ENCODE measurements at regions not wholly inside any gene's neighbourhood (a gene's known extent, or its start where the extent isn't known, plus 50 kb on each side); places are given as distances from the start of the nearest gene placed in this dataset.

DNA sequence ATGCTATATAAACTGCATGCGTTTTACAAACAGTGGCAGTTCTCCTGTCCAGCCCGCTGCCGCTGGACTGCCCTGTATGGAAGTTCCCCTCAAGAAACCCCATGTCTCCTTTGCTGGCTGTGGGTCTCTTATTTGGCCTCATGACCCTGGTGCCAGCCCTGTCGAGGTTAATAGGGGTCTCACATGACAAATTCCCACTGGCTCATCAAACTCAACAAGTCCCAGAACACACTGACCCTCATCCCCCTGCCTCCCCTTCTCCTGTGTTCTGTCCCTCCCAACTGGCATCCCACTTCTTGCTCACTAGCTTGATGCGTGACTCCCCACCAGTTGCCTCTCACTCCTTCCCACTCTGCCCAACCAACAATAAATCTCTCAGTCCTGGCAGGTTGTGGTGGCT lies 137.6 kb upstream of the HS6ST1 start:
- TF ChIP-seq ETV6 (CRISPR knock-in tag; IDR thresholded peaks at IDR 0.05) (no peak), GRHL2 (CRISPR knock-in tag; IDR thresholded peaks at IDR 0.05; ENCODE audit: insufficient replicate concordance, severe bottlenecking) (no peak)
- TF ChIP-seq, protein P1, sequence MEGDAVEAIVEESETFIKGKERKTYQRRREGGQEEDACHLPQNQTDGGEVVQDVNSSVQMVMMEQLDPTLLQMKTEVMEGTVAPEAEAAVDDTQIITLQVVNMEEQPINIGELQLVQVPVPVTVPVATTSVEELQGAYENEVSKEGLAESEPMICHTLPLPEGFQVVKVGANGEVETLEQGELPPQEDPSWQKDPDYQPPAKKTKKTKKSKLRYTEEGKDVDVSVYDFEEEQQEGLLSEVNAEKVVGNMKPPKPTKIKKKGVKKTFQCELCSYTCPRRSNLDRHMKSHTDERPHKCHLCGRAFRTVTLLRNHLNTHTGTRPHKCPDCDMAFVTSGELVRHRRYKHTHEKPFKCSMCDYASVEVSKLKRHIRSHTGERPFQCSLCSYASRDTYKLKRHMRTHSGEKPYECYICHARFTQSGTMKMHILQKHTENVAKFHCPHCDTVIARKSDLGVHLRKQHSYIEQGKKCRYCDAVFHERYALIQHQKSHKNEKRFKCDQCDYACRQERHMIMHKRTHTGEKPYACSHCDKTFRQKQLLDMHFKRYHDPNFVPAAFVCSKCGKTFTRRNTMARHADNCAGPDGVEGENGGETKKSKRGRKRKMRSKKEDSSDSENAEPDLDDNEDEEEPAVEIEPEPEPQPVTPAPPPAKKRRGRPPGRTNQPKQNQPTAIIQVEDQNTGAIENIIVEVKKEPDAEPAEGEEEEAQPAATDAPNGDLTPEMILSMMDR (IDR thresholded peaks at IDR 0.05) = no peak
- TF ChIP-seq, protein P2, sequence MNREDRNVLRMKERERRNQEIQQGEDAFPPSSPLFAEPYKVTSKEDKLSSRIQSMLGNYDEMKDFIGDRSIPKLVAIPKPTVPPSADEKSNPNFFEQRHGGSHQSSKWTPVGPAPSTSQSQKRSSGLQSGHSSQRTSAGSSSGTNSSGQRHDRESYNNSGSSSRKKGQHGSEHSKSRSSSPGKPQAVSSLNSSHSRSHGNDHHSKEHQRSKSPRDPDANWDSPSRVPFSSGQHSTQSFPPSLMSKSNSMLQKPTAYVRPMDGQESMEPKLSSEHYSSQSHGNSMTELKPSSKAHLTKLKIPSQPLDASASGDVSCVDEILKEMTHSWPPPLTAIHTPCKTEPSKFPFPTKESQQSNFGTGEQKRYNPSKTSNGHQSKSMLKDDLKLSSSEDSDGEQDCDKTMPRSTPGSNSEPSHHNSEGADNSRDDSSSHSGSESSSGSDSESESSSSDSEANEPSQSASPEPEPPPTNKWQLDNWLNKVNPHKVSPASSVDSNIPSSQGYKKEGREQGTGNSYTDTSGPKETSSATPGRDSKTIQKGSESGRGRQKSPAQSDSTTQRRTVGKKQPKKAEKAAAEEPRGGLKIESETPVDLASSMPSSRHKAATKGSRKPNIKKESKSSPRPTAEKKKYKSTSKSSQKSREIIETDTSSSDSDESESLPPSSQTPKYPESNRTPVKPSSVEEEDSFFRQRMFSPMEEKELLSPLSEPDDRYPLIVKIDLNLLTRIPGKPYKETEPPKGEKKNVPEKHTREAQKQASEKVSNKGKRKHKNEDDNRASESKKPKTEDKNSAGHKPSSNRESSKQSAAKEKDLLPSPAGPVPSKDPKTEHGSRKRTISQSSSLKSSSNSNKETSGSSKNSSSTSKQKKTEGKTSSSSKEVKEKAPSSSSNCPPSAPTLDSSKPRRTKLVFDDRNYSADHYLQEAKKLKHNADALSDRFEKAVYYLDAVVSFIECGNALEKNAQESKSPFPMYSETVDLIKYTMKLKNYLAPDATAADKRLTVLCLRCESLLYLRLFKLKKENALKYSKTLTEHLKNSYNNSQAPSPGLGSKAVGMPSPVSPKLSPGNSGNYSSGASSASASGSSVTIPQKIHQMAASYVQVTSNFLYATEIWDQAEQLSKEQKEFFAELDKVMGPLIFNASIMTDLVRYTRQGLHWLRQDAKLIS (CRISPR knock-in tag; IDR thresholded peaks at IDR 0.05; ENCODE audit: borderline replicate concordance) = no peak
- TF ChIP-seq, protein P3, sequence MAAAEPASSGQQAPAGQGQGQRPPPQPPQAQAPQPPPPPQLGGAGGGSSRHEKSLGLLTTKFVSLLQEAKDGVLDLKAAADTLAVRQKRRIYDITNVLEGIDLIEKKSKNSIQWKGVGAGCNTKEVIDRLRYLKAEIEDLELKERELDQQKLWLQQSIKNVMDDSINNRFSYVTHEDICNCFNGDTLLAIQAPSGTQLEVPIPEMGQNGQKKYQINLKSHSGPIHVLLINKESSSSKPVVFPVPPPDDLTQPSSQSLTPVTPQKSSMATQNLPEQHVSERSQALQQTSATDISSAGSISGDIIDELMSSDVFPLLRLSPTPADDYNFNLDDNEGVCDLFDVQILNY (CRISPR knock-in tag; IDR thresholded peaks at IDR 0.05) = no peak
